ENCODE measurements at regions not wholly inside any gene's neighbourhood (a gene's known extent, or its start where the extent isn't known, plus 50 kb on each side); places are given as distances from the start of the nearest gene placed in this dataset.
"Not testable (repeated sequence)": the region's sequence is repeated elsewhere in the genome, so short reads cannot be mapped to it uniquely, and the experiment has no call there.

GRCh38 chr18:64679121-64679520, 530.2 kb upstream of the LINC00305 start:
- TF ChIP-seq CTCF (conservative IDR thresholded peaks at IDR 0.05; ENCODE audit: low read depth, low read length) = no peak
- Histone ChIP-seq H3K9ac (no peak overlapping the region), H3K79me2 (ENCODE audit: insufficient read depth, low read depth) (no peaks in the 10 kb centered on the region), H4K20me1 (ENCODE audit: insufficient read depth) (no peaks in the 10 kb centered on the region), H3K4me2 (no peak overlapping the region), H3K27ac (no peak overlapping the region), H2AFZ (ENCODE audit: low read depth) (no peak overlapping the region), H3K36me3 (ENCODE audit: insufficient read depth) (no peaks in the 10 kb centered on the region), H3K4me1 (ENCODE audit: low read depth, poor library complexity, severe bottlenecking) (no peaks in the 10 kb centered on the region), H3K4me3 (IDR thresholded peaks at IDR 0.05; ENCODE audit: insufficient read depth, low read depth, low read length) (no peak overlapping the region), H3K27me3 (ENCODE audit: insufficient read depth, low read depth) (no peaks in the 10 kb centered on the region)

- Histone ChIP-seq H2AFZ (ENCODE audit: low read depth) (no peak overlapping the region), H3K9ac (no peak overlapping the region), H4K20me1 (ENCODE audit: insufficient read depth) (no peaks in the 10 kb centered on the region), H3K4me1 (ENCODE audit: low read depth, poor library complexity, severe bottlenecking) (no peaks in the 10 kb centered on the region), H3K4me2 (no peak overlapping the region), H3K27ac (no peak overlapping the region), H3K27me3 (ENCODE audit: insufficient read depth, low read depth) (no peaks in the 10 kb centered on the region), H3K79me2 (ENCODE audit: insufficient read depth, low read depth) (no peaks in the 10 kb centered on the region), H3K4me3 (IDR thresholded peaks at IDR 0.05; ENCODE audit: insufficient read depth, low read depth, low read length) (no peak overlapping the region), H3K36me3 (ENCODE audit: insufficient read depth) (no peaks in the 10 kb centered on the region)
- no peak for TF ChIP-seq CTCF (conservative IDR thresholded peaks at IDR 0.05; ENCODE audit: low read depth, low read length)
Measured at GRCh38 chr18:64678048-64678447, 529.2 kb upstream of the LINC00305 start.

GRCh38 chr18:64674694-64675093, 525.8 kb upstream of the LINC00305 start:
- no peak overlapping the region for H3K27ac ChIP-seq
- H3K4me3 ChIP-seq (IDR thresholded peaks at IDR 0.05; ENCODE audit: insufficient read depth, low read depth, low read length) = no peak overlapping the region
- no peak overlapping the region for H3K4me2 ChIP-seq
- no peaks in the 10 kb centered on the region for H3K36me3 ChIP-seq (ENCODE audit: insufficient read depth)
- H3K79me2 ChIP-seq (ENCODE audit: insufficient read depth, low read depth) = no peaks in the 10 kb centered on the region
- no peaks in the 10 kb centered on the region; the same call in 1 of the 2 replicates for H4K20me1 ChIP-seq (ENCODE audit: insufficient read depth)
- no peaks in the 10 kb centered on the region for H3K4me1 ChIP-seq (ENCODE audit: low read depth, poor library complexity, severe bottlenecking)
- no peak overlapping the region for H3K9ac ChIP-seq
- no peaks in the 10 kb centered on the region for H3K27me3 ChIP-seq (ENCODE audit: insufficient read depth, low read depth)
- no peak for TF ChIP-seq CTCF (conservative IDR thresholded peaks at IDR 0.05; ENCODE audit: low read depth, low read length)
- H2AFZ ChIP-seq (ENCODE audit: low read depth) = no peak overlapping the region

GRCh38 chr18:64671293-64671692, 522.4 kb upstream of the LINC00305 start:
- H3K4me2 ChIP-seq; H3K4me3 ChIP-seq (IDR thresholded peaks at IDR 0.05; ENCODE audit: insufficient read depth, low read depth, low read length); H3K4me1 ChIP-seq (ENCODE audit: low read depth, poor library complexity, severe bottlenecking); H4K20me1 ChIP-seq (ENCODE audit: insufficient read depth); H3K27ac ChIP-seq; H2AFZ ChIP-seq (ENCODE audit: low read depth); H3K36me3 ChIP-seq (ENCODE audit: insufficient read depth); H3K9ac ChIP-seq; H3K79me2 ChIP-seq (ENCODE audit: insufficient read depth, low read depth); H3K27me3 ChIP-seq (ENCODE audit: insufficient read depth, low read depth): not testable (repeated sequence)

GRCh38 chr18:64668461-64668962, 519.6 kb upstream of the LINC00305 start:
- Histone ChIP-seq H3K27me3 (ENCODE audit: insufficient read depth, low read depth) (no peaks in the 10 kb centered on the region), H3K4me2 (no peak overlapping the region), H4K20me1 (ENCODE audit: insufficient read depth) (no peaks in the 10 kb centered on the region; the same call in 1 of the 2 replicates), H3K36me3 (ENCODE audit: insufficient read depth) (no peaks in the 10 kb centered on the region), H2AFZ (ENCODE audit: low read depth) (no peak overlapping the region), H3K9ac (no peak overlapping the region), H3K27ac (no peak overlapping the region), H3K79me2 (ENCODE audit: insufficient read depth, low read depth) (no peaks in the 10 kb centered on the region), H3K4me1 (ENCODE audit: low read depth, poor library complexity, severe bottlenecking) (no peaks in the 10 kb centered on the region), H3K4me3 (IDR thresholded peaks at IDR 0.05; ENCODE audit: insufficient read depth, low read depth, low read length) (no peak overlapping the region)
- TF ChIP-seq CTCF (conservative IDR thresholded peaks at IDR 0.05; ENCODE audit: low read depth, low read length) = no peak

All from KMS-11 (cell line).